ENCODE measurements at regions not wholly inside any gene's neighbourhood (a gene's known extent, or its start where the extent isn't known, plus 50 kb on each side); places are given as distances from the start of the nearest gene placed in this dataset.
"Not testable (repeated sequence)": the region's sequence is repeated elsewhere in the genome, so short reads cannot be mapped to it uniquely, and the experiment has no call there.

GRCh38 chr5:44942524-44943001 is 133.8 kb downstream of the MRPS30 start:
- no peak for DNase-seq (ENCODE audit: low read depth)

GRCh38 chr5:44943647-44944046 is 134.9 kb downstream of the MRPS30 start:
- no peak for DNase-seq (ENCODE audit: low read depth)

DNA sequence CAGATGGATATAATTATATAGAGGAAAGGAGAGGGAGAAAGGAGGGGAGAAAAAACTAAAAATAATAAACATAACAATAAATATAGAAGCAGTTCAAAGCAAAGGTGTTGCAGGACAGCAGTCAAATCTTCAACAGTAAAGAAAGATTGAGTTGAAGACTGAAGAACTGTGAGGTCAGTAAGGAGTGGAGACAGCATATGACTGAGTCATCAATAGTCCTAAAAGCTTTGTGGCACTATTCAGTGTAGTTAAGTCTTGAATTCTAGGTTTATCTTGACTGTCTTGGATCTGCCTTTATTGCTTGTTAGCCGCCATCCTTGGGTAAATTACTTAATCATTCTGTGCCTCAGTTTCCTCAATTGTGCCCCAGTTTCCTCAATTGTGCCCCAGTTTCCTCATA is 137.0 kb downstream of the MRPS30 start:
- DNase-seq (ENCODE audit: low read depth), result no peak

GRCh38 chr5:44949687-44950086 is 140.9 kb downstream of the MRPS30 start:
- DNase-seq (ENCODE audit: low read depth), result no peak

GRCh38 chr5:44951371-44951770 is 142.6 kb downstream of the MRPS30 start:
- no peak for DNase-seq (ENCODE audit: low read depth)

DNA sequence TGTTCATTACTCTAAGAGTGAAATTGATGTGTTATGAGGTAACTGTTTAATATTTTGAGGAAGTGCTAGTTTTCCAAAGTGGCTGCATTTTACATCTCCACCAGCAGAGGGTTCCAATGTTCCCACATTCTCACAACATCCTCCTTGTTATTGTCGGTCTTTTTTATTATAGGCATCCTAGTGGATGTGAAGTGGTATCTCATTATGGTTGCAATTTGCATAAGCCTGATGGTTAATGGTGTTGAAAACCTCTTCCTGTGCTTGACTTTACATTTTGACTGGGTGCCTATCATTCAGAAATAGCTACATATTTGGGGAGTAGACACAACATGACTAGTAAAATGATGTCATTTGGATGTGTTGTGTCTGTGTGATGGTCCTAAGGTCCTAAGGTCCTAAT is 143.6 kb downstream of the MRPS30 start:
- no peak for DNase-seq (ENCODE audit: low read depth)

GRCh38 chr5:44953078-44953477 is 144.3 kb downstream of the MRPS30 start:
- no peak for DNase-seq (ENCODE audit: low read depth)

- DNase-seq (ENCODE audit: low read depth), result not testable (repeated sequence)
Observed at GRCh38 chr5:44958943-44959454, 150.3 kb downstream of the MRPS30 start.

DNA sequence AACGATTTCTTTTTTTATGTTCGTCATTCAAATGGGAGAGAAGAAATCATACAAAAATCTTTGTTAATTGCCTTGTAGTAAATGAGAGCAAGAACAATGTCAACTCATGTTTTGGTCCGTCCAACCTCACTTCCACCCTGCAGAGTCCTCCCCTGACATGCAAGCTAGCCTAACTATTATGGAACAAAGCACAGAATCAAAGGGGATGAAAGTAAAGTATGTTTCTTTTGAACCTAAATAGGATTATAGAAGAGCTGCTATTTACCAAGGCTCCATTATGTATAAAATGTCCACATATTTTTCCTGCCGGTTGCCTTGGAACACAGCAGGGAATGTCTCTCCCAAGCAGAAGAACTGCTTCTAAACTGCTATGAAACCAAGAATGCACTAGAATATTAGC is 161.1 kb downstream of the MRPS30 start:
- no peak for DNase-seq (ENCODE audit: low read depth)

GRCh38 chr5:44970963-44971362 is 162.2 kb downstream of the MRPS30 start:
- DNase-seq (ENCODE audit: low read depth), result not testable (repeated sequence)

- no peak for DNase-seq (ENCODE audit: low read depth)
Observed at GRCh38 chr5:44974813-44975212, 166.1 kb downstream of the MRPS30 start.

DNA sequence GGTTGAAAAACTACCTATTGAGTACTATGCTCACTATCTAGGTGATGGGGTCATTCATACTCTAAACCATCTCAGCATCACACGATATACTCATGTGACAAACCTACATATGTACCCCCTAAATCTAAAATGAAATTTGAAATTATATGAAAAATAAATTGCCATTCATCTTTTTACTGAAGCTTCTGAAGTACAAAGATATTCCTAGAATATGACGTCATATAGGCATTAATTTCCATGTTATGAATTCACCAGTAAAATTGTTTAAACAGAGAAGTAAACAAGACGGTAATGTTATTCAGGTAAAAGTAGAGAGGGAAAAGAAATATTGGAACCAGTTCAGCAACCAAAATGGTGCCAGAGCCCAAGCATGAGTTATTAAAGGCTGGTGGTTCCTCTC is 173.0 kb downstream of the MRPS30 start:
- no peak for DNase-seq (ENCODE audit: low read depth)

- no peak for DNase-seq (ENCODE audit: low read depth)
Observed at GRCh38 chr5:44983006-44983405, 174.3 kb downstream of the MRPS30 start.

DNA sequence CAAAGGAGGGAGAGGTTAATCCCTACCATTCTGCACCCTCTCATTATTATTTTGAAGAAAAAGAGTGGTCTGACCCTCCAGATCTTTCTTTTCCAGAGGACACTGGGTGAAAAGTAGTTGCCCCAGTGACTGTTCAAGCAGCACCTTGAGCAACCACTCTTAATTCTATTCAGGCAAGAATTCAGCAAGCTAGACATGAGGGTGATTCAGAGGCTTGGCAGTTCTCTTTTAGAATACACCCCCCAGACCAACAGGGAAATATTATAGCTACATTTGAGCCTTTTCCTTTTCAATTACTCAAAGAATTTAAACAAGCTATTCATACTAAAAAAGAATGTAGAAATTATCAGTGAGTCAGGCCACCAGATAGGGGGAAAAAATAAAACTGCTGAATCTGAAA is 178.3 kb downstream of the MRPS30 start:
- no peak for DNase-seq (ENCODE audit: low read depth)

DNA sequence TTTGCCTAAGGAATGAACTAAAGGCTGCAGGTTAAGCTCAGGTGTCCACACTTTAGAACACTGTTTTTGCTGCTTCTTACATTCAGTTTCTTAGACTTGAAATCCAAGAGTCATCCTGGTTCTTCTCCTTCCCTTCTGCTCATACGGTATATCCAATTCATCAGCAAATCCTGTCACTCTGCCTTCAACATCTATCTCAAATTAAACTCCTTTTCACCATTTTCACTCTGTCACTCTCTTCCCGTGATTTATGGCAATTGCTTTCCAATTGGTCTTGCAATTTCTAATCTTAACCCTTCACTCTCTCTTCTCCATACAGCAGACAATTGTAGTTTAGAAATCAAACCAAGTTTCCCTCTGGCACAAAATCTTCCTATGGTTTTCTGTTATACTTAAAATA is 182.9 kb downstream of the MRPS30 start:
- DNase-seq (ENCODE audit: low read depth), result no peak

DNA sequence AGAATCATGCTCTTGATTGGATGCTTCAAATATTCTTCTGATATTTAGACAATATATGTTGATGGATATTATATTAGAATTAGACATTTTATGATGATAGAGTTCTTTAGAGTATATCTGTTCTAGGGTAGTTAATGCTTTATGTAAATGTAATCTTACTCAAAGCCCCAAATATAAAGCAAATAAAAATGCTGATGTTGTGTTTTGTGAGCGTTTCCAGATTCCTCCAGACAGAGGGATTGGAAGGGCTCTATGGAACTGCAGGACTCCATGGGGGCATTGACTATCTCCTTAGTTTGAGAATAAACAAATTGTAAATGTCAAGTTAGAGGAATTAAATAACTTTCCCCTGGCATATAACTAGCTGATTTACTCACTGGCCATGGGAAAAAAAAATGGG is 184.5 kb downstream of the MRPS30 start:
- DNase-seq (ENCODE audit: low read depth), result no peak

- DNase-seq (ENCODE audit: low read depth), result no peak
Observed at GRCh38 chr5:44997506-44997905, 188.8 kb downstream of the MRPS30 start.

DNA sequence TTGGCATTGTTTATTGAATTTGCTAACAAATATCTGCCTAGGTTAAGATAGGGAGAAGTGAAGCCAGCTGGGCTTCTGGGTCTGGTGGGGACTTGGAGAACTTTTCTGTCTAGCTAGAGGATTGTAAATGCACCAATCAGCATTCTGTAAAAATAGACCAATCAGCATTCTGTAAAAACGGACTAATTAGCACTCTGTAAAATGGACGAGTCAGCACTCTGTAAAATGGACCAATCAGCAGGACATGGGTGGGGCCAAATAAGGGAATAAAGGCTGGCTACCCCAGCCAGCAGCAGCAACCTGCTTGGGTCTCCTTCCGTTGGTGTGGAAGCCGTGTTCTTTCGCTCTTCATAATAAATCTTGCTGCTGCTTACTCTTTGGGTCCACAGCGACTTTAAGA is 198.4 kb downstream of the MRPS30 start:
- not testable (repeated sequence) for DNase-seq (ENCODE audit: low read depth)

DNA sequence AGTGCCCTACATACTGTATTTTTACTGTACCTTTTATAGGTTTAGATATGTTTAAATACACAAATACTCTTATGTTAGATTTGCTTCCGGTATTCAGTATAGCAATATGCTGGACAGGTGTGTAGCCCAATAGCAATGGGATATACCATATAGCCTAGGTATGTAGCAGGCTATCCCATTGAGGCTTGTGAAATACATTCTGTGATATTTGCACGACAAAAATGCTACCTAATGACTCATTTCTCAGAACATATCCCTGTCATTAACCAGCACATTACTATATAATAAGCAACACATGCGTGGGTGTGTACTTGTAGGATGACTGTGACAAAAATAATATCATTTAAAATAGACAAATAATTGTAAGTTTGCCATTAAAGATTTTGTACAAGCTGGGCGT is 208.8 kb downstream of the MRPS30 start:
- no peak for DNase-seq (ENCODE audit: low read depth)

DNA sequence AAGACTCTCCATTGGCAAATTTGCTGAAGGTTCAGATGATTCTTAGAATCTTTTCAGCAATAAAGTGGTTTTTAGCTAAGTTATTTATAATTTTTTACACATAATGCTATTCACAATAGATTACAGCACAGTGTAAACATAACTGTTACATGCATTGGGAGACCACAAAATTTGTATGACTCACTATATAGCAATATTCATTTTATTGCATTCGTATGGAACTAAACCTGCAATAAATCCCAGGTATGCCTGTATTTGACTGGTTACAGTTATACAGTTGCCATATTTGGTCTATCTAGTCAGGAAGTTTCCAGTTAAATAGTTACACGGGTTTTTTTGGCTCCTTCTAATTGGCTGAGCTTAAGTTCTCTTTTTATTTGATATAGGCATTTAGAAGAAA is 220.8 kb downstream of the MRPS30 start:
- DNase-seq (ENCODE audit: low read depth), result no peak

DNA sequence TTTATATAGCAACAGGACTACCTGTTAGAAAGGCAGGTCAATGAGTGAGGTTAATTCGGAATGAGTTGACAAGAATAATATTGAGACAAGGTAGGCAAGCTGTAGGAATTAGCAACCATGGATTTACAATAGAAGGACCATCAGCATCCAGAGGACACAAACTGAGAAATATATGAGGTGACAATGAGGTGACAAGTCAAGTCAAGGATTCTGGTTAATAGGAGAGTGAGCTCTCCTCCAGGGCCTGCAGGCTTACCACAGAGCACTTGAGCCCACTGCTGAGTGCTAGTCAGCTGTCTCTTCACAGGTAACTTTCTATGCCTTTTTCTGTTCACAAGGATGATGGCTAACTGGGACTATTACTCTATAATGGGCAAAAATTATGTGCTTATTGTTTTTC is 227.2 kb downstream of the MRPS30 start:
- no peak for DNase-seq (ENCODE audit: low read depth)

DNA sequence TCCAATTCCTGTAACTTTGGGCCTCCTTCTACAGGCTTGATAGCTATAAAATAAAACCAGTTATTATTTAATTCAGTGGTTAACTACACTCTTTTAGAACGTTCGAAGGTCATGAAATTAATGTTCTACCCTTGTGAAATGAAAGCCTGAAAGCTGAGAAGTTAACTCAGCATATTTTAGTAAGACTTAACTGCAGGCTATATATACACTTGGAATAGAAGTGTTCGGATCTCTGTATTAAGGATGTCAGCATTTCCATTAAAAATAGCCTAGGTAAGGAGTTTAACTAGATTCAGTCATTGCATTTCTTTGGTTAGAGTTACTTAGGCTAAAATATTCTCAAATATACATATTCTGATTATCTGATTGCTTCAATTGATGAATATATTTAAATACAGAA is 229.2 kb downstream of the MRPS30 start:
- DNase-seq (ENCODE audit: low read depth), result no peak

- no peak for DNase-seq (ENCODE audit: low read depth)
Observed at GRCh38 chr5:45038366-45038987, 229.7 kb downstream of the MRPS30 start.

DNA sequence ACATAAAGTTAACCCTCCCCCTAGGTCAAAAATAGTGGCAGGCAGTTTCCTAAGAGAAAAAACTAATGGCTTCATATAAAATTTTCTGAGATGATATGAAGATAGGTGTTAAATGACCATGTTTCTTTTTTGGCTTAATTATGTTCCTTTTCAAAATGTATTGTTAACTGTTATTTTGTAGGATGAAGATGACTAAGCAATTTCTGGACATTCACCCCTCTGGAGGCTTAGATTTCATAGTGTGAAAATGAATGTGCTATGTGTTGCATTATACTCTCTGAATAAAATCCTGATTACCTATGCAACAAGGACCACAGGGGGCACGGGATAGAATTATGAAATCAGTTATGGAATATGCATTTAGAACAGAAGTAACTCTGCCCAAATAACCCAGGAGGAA is 233.5 kb downstream of the MRPS30 start:
- no peak for DNase-seq (ENCODE audit: low read depth)

Data from activated T-cell treated with anti-CD3 and anti-CD28 coated beads for 48 hours (primary cell).